AG10803 (cell line): ENCODE measurements at regions not wholly inside any gene's neighbourhood (a gene's known extent, or its start where the extent isn't known, plus 50 kb on each side); places are given as distances from the start of the nearest gene placed in this dataset.
A peak's percentile ranks its signal among the peaks of the same experiment; 100 is the strongest.

Experiments
- DNase-seq: peaks from one replicate; pipeline ENCODE4 v3.0.0; 2010; ENCODE audit warnings: low read depth
- H3K4me3 ChIP-seq: 2 replicates; pipeline ENCODE4 v1.5.1; 2011; ENCODE audit warnings: mild to moderate bottlenecking, low read length, control low read depth
- TF ChIP-seq, protein P1 (sequence below): conservative IDR thresholded peaks from 2 replicates; pipeline ENCODE4 v1.5.1; 2011; ENCODE audit warnings: mild to moderate bottlenecking, low read length, control low read depth, inconsistent platforms

DNA sequence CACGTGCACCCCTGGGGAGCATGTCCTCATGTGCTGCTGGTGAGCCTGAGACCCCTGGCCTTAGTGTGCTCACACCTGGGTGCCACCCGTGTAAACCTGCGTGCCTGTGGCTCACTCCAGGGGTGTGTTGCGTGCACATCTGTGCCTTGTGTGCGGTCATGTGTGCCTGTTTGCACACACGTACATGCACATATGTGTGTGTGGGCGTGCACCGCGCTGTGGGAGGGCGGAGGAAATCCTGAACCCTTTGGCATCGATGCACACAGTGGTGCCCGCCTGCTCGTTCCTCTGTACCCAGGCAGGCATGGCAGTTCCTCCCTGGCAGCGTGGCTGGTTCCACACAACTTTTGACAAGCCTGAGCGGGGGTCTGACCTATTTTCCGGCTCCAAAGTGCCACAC is 1181.9 kb downstream of the BRD1 start:
- TF ChIP-seq, protein P1, sequence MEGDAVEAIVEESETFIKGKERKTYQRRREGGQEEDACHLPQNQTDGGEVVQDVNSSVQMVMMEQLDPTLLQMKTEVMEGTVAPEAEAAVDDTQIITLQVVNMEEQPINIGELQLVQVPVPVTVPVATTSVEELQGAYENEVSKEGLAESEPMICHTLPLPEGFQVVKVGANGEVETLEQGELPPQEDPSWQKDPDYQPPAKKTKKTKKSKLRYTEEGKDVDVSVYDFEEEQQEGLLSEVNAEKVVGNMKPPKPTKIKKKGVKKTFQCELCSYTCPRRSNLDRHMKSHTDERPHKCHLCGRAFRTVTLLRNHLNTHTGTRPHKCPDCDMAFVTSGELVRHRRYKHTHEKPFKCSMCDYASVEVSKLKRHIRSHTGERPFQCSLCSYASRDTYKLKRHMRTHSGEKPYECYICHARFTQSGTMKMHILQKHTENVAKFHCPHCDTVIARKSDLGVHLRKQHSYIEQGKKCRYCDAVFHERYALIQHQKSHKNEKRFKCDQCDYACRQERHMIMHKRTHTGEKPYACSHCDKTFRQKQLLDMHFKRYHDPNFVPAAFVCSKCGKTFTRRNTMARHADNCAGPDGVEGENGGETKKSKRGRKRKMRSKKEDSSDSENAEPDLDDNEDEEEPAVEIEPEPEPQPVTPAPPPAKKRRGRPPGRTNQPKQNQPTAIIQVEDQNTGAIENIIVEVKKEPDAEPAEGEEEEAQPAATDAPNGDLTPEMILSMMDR: no peak
- no peak overlapping the region for H3K4me3 ChIP-seq
- no peak for DNase-seq

DNA sequence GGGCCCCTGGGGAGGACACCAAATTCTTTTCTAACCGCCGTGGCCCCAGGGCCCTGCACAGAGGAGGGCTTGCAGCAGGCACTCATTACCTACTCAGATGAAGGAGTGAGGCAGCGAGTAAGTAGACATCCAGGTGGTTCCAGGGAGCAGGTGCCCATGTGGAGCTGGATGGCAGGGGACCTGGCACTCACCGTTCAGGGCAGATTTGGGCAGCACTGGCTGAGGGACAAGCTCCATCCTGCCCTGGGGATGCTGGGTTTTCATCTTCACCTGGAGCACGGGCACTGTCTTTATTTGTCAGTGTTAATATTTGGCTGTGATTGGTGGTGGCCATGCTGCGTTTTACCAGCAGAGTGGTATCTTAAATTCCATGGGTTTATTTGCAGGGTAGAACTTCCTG is 1182.7 kb downstream of the BRD1 start:
- TF ChIP-seq, protein P1: no peak
- no peak for DNase-seq
- no peak overlapping the region for H3K4me3 ChIP-seq

DNA sequence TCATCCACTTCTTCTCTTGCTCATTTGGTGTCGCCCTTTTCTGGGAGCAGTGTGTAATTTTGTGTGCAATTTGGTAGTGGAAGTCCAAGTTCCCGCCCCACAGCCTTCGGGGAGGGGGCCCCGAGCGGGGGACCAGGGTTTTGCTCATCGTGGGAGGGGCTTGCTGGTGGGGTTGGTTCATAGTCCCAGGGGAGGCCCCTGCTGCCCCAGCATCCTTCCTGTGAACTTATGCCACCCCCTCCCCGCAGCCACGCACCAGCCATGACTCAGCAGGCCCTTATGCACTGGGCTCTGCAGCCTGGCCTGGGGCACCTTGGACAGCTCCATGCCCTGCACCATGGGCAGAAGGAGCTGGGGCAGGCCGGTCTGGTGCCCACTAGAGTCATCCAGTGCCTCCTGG is 1183.6 kb downstream of the BRD1 start:
- TF ChIP-seq, protein P1: 0 out of 2 replicates have a peak, but pooled peaks have one; percentile 8
- peak; percentile 47 for DNase-seq
- H3K4me3 ChIP-seq: no peak overlapping the region

DNA sequence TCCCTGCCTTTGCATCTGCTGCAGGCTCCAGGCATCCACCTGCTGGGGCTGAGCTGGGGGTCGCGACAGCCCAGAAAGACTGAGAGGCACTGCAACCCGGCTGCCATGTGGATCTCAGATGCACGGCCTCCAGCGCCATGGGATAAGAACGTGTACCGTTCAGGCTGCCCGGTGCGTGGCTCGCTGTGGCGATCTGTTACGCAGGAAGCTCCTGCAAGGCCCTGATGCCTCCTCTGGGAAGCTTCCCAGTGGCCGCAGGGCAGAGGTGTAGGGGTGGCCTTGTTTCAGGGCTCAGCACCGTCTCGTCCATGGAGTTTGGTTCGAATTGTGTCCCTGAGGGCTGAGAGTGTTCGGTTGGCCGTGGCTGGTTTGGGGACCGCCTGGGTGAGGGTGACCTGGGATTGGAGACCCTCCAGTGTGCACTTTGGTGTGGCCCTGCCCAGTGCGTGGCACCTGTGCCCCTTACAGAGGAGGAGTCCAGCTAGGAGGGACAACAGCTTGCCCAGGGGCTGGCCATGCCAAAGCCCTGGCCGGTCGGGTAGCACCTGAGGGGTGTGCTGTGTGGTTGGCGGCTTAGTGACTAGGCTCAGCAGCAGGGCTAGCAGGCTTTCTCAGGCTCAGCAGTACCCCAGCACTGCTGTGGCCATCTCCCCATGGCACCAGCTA is 1184.5 kb downstream of the BRD1 start:
- no peak overlapping the region for H3K4me3 ChIP-seq
- no peak for DNase-seq
- TF ChIP-seq, protein P1: no peak

DNA sequence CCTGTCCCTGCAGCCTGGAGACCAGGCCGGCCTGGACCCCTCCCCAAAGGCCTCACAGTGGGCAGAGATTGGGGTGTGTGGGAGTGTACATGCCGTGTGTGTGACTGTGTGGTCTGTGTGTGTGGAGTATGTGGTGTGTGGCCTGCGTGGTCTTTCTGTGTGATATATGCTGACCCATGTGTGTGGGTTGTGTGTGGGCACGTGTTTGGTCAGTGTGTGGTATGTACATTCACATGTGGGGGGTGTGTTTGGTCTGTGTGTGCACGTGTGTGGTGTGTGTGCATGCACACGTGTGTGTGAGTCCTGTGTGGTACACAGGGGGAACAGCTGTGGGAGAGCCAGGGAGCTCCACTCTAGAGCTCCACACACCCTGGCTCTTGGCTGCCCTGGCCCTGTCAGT is 1185.1 kb downstream of the BRD1 start:
- TF ChIP-seq, protein P1: no peak
- no peak overlapping the region for H3K4me3 ChIP-seq
- DNase-seq: no peak

DNA sequence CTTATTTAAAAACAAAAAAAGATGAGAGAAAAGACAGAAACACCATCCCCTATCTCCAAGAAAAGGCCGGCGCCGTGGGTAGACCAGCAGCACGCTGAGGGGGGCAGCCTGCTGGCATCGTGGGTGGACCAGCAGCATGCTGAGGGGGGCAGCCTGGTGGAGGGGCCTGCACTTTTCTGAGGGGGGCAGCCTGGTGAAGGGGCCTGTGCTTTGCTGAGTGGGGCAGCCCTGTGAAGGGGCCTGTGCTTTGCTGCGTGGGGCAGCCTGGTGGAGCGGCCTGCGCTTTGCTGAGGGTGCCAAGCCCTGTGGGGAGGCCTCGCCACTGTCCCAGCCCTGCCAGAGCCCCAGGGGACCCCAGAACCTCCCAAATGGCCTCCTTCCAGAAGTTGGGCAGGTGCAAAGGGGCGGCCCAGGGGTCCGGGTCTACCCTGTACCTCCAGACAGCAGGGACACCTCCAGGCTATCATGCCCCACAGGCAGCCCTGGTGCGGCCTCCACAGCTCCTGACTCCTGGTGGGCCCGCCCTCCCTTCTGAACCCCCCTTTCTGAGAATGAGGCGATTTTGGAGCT is 1185.7 kb downstream of the BRD1 start:
- TF ChIP-seq, protein P1: no peak
- no peak overlapping the region for H3K4me3 ChIP-seq
- DNase-seq: no peak
